PFSK-1 (cell line): ENCODE measurements at regions not wholly inside any gene's neighbourhood (a gene's known extent, or its start where the extent isn't known, plus 50 kb on each side); places are given as distances from the start of the nearest gene placed in this dataset.

ENCODE experiments used
- FOXP2 ChIP-seq: optimal IDR thresholded peaks from 2 replicates; pipeline ENCODE3; 2011; ENCODE audit warnings: borderline replicate concordance, control low read depth, inconsistent platforms; ENCODE audit not compliant: insufficient read depth; ENCODE audit errors: extremely low read length, extremely low read depth
- POLR2AphosphoS5 ChIP-seq: IDR thresholded peaks from 2 replicates; pipeline ENCODE4 v1.6.1; 2012; ENCODE audit warnings: low read depth, mild to moderate bottlenecking, control low read depth, low read length, moderate library complexity
- SIN3A ChIP-seq: IDR thresholded peaks from 2 replicates; pipeline ENCODE4 v1.6.1; 2012; ENCODE audit warnings: mild to moderate bottlenecking, low read length, moderate library complexity, borderline replicate concordance; ENCODE audit not compliant: insufficient read depth
- TAF1 ChIP-seq: IDR thresholded peaks from 2 replicates; pipeline ENCODE4 v1.6.1; 2012; ENCODE audit warnings: low read length, control low read depth, borderline replicate concordance; ENCODE audit not compliant: insufficient read depth
- TF ChIP-seq, protein P1 (sequence below), 2 experiments: IDR thresholded peaks; 2 replicates each; pipeline versions ENCODE4 v1.6.1 to v1.8.0; 2011 to 2012; ENCODE audit warnings: low read depth in 2 of 2, low read length in 2 of 2, control low read depth in 1 of 2, inconsistent platforms in 1 of 2, mild to moderate bottlenecking in 1 of 2, moderate library complexity in 1 of 2; ENCODE audit not compliant: insufficient read depth in 1 of 2

DNA sequence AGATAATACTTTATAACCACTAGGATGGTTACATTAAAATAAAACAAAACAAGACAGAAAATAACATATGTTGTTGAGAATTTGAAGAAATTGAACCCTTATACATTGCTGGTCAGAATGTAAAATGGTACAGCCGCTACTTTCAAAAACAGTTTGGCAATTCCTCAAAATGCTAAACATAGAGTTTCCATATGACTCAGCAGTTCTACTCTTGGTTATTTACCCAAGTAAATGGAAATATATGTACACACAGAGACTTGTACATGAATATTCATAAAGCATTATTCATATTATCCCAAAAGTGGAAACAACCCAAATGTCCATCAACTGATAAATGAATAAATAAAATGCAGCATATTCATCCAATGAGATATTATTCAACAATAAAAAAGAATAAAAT lies 92.5 kb upstream of the LRATD1 start:
- TF ChIP-seq FOXP2 (no peak), POLR2AphosphoS5 (no peak), TAF1 (no peak), SIN3A (no peak)
- TF ChIP-seq, protein P1, sequence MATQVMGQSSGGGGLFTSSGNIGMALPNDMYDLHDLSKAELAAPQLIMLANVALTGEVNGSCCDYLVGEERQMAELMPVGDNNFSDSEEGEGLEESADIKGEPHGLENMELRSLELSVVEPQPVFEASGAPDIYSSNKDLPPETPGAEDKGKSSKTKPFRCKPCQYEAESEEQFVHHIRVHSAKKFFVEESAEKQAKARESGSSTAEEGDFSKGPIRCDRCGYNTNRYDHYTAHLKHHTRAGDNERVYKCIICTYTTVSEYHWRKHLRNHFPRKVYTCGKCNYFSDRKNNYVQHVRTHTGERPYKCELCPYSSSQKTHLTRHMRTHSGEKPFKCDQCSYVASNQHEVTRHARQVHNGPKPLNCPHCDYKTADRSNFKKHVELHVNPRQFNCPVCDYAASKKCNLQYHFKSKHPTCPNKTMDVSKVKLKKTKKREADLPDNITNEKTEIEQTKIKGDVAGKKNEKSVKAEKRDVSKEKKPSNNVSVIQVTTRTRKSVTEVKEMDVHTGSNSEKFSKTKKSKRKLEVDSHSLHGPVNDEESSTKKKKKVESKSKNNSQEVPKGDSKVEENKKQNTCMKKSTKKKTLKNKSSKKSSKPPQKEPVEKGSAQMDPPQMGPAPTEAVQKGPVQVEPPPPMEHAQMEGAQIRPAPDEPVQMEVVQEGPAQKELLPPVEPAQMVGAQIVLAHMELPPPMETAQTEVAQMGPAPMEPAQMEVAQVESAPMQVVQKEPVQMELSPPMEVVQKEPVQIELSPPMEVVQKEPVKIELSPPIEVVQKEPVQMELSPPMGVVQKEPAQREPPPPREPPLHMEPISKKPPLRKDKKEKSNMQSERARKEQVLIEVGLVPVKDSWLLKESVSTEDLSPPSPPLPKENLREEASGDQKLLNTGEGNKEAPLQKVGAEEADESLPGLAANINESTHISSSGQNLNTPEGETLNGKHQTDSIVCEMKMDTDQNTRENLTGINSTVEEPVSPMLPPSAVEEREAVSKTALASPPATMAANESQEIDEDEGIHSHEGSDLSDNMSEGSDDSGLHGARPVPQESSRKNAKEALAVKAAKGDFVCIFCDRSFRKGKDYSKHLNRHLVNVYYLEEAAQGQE (IDR thresholded peaks at IDR 0.05; ENCODE audit: insufficient read depth in 1 of 2, low read depth in 2 of 2, low read length in 2 of 2) = no peak

DNA sequence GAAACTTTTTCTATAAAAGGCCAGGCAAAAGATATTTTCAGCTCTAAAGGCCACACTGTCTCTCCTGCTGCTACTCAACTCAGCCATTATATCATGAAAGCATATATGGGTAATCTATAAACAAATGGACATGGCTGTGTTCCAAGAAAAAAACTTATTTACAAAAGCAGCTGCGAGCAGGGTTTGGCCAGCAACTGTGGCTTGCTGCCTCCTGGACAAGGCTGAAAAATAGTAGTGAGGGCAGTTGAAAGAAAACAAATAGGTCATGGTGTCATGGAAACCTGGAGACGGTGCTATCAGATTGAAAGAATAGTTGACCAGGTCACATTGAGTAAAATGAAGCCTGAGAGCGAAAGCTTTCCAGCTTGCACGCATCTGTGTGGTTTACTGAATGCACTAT lies 89.2 kb upstream of the LRATD1 start:
- TF ChIP-seq POLR2AphosphoS5 = no peak

DNA sequence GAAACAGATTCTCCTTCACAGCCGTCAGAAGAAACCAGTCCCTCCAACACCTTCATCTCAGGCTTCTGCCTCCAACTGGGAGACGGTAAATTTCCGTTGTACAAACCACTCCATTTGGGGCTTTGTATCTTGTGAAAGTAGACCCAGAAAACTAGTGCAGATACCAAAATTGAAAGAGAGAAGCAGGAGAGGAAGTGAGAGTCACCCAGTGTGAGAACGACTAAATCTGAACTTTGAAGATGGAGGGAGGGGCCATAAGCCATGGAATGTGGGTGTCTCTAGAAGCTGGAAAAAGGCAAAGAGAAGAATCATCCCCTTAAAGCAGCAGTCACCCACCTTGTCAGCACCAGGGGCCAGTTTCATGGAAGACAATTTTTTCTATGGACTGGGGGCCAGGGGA lies 88.3 kb upstream of the LRATD1 start:
- TF ChIP-seq, protein P1 (IDR thresholded peaks at IDR 0.05; ENCODE audit: insufficient read depth in 1 of 2, low read depth in 2 of 2, low read length in 2 of 2) = no peak
- TF ChIP-seq SIN3A (no peak), TAF1 (no peak), FOXP2 (no peak), POLR2AphosphoS5 (no peak)

DNA sequence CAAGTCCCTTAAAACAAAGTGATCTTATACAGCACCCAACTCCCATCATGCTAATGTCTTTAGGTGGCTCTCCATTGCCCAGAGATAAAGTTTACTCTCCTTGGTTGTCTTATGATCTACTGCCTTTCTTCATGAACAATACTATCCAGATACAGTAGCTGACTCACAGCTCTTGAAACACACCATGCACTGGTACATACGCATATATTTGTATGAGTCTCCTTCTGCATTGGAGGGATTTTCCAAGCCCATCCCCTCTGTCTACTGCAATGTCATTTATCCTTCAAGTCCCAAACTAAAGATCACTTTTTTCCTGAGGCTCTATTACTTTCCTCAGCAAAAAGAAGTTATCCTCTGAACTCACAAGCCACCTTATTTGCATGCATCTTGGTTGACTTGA lies 84.7 kb upstream of the LRATD1 start:
- TF ChIP-seq, protein P1 (IDR thresholded peaks at IDR 0.05; ENCODE audit: insufficient read depth in 1 of 2, low read depth in 2 of 2, low read length in 2 of 2) = no peak
- TF ChIP-seq SIN3A (no peak), FOXP2 (no peak), TAF1 (no peak), POLR2AphosphoS5 (no peak)

DNA sequence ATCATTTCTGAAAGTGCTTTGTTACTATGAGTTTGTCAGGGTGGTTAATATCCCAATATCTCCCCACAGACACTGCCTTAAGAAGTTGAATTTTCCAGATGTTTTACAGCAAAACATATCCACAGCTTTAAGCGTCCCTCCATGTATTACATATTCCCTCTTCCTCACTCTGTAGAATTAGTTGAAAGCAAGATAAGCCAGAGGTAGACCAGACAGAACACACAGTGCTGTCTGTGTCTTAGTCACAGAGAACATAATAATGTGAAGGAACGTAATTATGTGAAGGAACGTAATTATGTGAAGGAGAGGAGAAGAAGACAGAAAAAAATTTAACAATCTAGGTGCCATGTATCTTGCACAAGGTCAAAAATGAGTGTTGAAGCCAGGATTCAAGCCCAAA lies 81.9 kb upstream of the LRATD1 start:
- TF ChIP-seq FOXP2 = no peak
- TF ChIP-seq SIN3A = no peak

DNA sequence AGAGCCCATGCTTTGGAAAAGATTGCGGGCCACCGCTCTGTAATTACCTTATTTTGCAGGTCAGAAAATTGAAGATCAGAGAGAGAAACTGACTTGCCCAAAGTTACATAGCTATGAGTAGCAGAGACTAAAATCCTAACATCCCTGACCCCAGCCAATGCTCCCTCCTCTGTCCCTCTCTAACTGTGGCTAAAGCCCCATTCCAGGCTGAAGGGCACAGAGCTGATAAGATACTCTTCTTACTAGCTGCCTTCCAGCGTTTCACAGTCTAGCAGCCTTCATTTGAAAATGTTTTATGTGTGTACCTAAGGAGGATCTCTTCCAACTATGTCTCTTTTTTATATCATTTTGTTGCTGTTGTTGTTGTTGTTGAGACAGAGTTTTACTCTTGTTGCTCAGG lies 81.4 kb upstream of the LRATD1 start:
- TF ChIP-seq SIN3A (no peak), TAF1 (no peak), FOXP2 (no peak), POLR2AphosphoS5 (no peak)
- TF ChIP-seq, protein P1 (IDR thresholded peaks at IDR 0.05; ENCODE audit: insufficient read depth in 1 of 2, low read depth in 2 of 2, low read length in 2 of 2) = no peak
